ENCODE measurements at regions not wholly inside any gene's neighbourhood (a gene's known extent, or its start where the extent isn't known, plus 50 kb on each side); places are given as distances from the start of the nearest gene placed in this dataset.

DNA sequence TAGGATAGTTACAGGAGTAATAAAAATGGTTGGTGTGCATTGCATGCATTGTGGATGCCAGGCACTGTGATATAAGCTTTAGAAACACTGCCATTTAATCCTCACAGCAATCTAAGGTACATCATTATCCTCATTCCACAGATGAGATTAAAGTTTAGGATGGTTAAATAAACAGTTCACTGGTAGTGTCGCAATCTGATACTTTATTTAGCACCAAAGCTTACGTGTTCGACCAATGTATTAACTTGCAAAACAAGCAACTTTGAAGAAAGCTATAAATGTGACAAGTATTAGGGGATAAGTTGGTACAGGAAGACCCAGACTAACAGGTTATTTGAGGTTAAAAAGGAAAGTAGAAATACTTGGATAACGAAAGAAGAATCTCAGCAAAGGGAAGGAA, 150.5 kb upstream of the ZNF385D start:
- Mint-ChIP-seq H3K4me3 (ENCODE audit: unreplicated experiment) (no peak overlapping the region), H3K36me3 (ENCODE audit: insufficient read depth, unreplicated experiment) (no peaks in the 10 kb centered on the region), H3K9me3 (ENCODE audit: unreplicated experiment) (no peaks in the 10 kb centered on the region), H3K27me3 (ENCODE audit: insufficient read depth, unreplicated experiment) (no peaks in the 10 kb centered on the region), H3K4me1 (ENCODE audit: insufficient read depth, unreplicated experiment) (peaks cover 8% of the 10 kb centered on the region), H3K27ac (ENCODE audit: low read depth, unreplicated experiment) (no peak overlapping the region)
- CTCF ChIA-PET = interaction anchor here (0.9 kb wide), 1 partner anchor 8 kb away, joined by 3 read pairs; no protein-coding TSS in a partner anchor
- no TSS peak for BruUV-seq (replicated peaks)
- POLR2A ChIA-PET = interaction anchor here (0.9 kb wide), 1 partner anchor 188 kb away, joined by 3 read pairs; no protein-coding TSS in a partner anchor
- DNase-seq (ENCODE audit: unreplicated experiment) = peak; percentile 26
- intact Hi-C loops (cut with micrococcal nuclease) = no loop called here
- TF ChIP-seq, protein P1, sequence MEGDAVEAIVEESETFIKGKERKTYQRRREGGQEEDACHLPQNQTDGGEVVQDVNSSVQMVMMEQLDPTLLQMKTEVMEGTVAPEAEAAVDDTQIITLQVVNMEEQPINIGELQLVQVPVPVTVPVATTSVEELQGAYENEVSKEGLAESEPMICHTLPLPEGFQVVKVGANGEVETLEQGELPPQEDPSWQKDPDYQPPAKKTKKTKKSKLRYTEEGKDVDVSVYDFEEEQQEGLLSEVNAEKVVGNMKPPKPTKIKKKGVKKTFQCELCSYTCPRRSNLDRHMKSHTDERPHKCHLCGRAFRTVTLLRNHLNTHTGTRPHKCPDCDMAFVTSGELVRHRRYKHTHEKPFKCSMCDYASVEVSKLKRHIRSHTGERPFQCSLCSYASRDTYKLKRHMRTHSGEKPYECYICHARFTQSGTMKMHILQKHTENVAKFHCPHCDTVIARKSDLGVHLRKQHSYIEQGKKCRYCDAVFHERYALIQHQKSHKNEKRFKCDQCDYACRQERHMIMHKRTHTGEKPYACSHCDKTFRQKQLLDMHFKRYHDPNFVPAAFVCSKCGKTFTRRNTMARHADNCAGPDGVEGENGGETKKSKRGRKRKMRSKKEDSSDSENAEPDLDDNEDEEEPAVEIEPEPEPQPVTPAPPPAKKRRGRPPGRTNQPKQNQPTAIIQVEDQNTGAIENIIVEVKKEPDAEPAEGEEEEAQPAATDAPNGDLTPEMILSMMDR (IDR thresholded peaks at IDR 0.05; ENCODE audit: unreplicated experiment) = no peak

DNA sequence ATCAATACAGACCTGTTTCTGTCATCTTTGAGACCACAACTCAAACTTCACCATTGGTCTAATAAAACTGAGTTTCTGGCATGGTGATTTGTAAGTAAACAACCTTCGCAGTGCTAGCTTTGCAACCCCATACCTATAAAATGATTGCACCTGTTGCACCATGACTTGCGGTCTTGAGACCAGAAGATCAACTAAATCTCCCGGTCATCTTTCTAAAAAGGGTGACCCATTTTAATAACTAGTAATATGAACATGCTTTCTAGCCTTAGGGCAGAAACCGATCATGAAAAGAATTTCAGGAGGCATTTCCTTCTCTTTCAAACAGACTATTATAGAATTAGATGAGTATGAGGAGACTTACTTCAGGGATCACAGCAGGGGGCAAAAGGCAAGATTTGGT, 151.9 kb upstream of the ZNF385D start:
- H3K27ac Mint-ChIP-seq (ENCODE audit: low read depth, unreplicated experiment) = no peak overlapping the region
- no peak for DNase-seq (ENCODE audit: unreplicated experiment)
- intact Hi-C loops (cut with micrococcal nuclease) = no loop called here
- H3K4me1 Mint-ChIP-seq (ENCODE audit: insufficient read depth, unreplicated experiment) = peaks cover 8% of the 10 kb centered on the region
- H3K9me3 Mint-ChIP-seq (ENCODE audit: unreplicated experiment) = no peaks in the 10 kb centered on the region
- ChIA-PET CTCF (interaction anchor here (0.6 kb wide), 1 partner anchor 8 kb away, joined by 4 read pairs; no protein-coding TSS in a partner anchor), POLR2A (no interaction called here)
- no peaks in the 10 kb centered on the region for H3K27me3 Mint-ChIP-seq (ENCODE audit: insufficient read depth, unreplicated experiment)
- H3K4me3 Mint-ChIP-seq (ENCODE audit: unreplicated experiment) = no peak overlapping the region
- no TSS peak for BruUV-seq (replicated peaks)
- no peaks in the 10 kb centered on the region for H3K36me3 Mint-ChIP-seq (ENCODE audit: insufficient read depth, unreplicated experiment)
- TF ChIP-seq, protein P1 (IDR thresholded peaks at IDR 0.05; ENCODE audit: unreplicated experiment) = no peak

DNA sequence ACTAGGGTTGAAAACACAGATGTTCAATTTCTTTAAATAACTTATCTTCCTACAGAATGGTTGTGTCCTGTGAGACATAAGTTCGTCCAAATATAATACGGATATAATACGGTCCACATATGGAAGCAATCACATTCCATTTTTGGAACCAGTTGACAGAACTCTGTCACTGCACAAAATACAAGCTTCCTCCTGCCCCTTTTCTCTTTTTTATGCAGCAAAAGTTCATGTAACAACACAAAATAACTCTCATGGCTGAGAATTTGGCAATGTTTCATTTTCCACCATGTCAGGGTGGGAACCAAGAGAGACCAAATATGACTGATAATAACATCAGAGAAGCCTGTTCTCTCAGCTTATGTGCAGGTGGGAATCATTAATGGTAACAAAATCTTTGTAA, 158.1 kb upstream of the ZNF385D start:
- POLR2A ChIA-PET = interaction anchor here (0.7 kb wide), 1 partner anchor 354 kb away, joined by 3 read pairs; no protein-coding TSS in a partner anchor
- DNase-seq (ENCODE audit: unreplicated experiment) = no peak
- CTCF ChIA-PET = interaction anchor here (1.0 to 1.2 kb wide), 3 partner anchors 16 to 1397 kb away, joined by 3 to 5 read pairs (median 3); no protein-coding TSS in a partner anchor
- Mint-ChIP-seq H3K36me3 (ENCODE audit: insufficient read depth, unreplicated experiment) (no peaks in the 10 kb centered on the region), H3K4me1 (ENCODE audit: insufficient read depth, unreplicated experiment) (peaks cover under 1% of the 10 kb centered on the region), H3K9me3 (ENCODE audit: unreplicated experiment) (no peaks in the 10 kb centered on the region), H3K4me3 (ENCODE audit: unreplicated experiment) (no peak overlapping the region), H3K27me3 (ENCODE audit: insufficient read depth, unreplicated experiment) (no peaks in the 10 kb centered on the region), H3K27ac (ENCODE audit: low read depth, unreplicated experiment) (no peak overlapping the region)
- no TSS peak for BruUV-seq (replicated peaks)
- intact Hi-C loops (cut with micrococcal nuclease) = no loop called here
- TF ChIP-seq, protein P1 (IDR thresholded peaks at IDR 0.05; ENCODE audit: unreplicated experiment) = no peak

DNA sequence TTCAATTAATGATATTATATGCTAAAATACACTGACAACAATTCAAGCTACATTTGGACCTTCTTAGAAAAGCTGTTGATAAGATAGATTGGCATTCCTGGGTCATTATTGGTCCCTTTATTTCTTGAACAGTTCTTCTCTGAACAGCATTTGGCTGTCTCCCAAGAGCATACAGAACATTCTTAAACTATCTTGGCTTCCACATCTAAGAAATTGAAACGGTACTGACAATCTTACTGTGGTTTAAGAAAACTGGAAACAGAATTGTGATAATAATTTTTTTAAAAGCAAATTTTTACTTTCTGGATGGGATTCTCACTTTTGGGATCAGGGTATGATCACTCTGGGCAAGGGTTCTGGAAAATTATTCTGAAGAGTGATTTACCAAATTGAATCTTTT, 161.7 kb upstream of the ZNF385D start:
- BruUV-seq (replicated peaks) = no TSS peak
- Mint-ChIP-seq H3K9me3 (ENCODE audit: unreplicated experiment) (no peaks in the 10 kb centered on the region), H3K4me1 (ENCODE audit: insufficient read depth, unreplicated experiment) (peaks cover 5% of the 10 kb centered on the region), H3K4me3 (ENCODE audit: unreplicated experiment) (no peak overlapping the region), H3K36me3 (ENCODE audit: insufficient read depth, unreplicated experiment) (no peaks in the 10 kb centered on the region), H3K27me3 (ENCODE audit: insufficient read depth, unreplicated experiment) (no peaks in the 10 kb centered on the region), H3K27ac (ENCODE audit: low read depth, unreplicated experiment) (no peak overlapping the region)
- CTCF ChIA-PET = interaction anchor here (1.5 kb wide), 1 partner anchor 15 kb away, joined by 5 read pairs; no protein-coding TSS in a partner anchor
- POLR2A ChIA-PET = no interaction called here
- TF ChIP-seq, protein P1 (IDR thresholded peaks at IDR 0.05; ENCODE audit: unreplicated experiment) = no peak
- no peak for DNase-seq (ENCODE audit: unreplicated experiment)
- intact Hi-C loops (cut with micrococcal nuclease) = no loop called here

Measured in MCF 10A (cell line).